HAP-1 (cell line): ENCODE measurements at regions not wholly inside any gene's neighbourhood (a gene's known extent, or its start where the extent isn't known, plus 50 kb on each side); places are given as distances from the start of the nearest gene placed in this dataset.

Experiments used
- DNase-seq, 2 experiments: peaks; one replicate each; pipeline ENCODE4 v3.0.0-alpha.2; 2016 to 2020; ENCODE audit warnings: low spot score in 2 of 2
- H3K27me3 ChIP-seq: fragments of 250-450 bp; sonication (Bioruptor Pico); 2 replicates; pipeline ENCODE4 v1.5.1; 2020; ENCODE audit warnings: low read depth, mild to moderate bottlenecking, moderate library complexity
- H3K36me3 ChIP-seq: fragments of 250-450 bp; sonication (Bioruptor Pico); replicated peaks from 2 replicates; pipeline ENCODE4 v1.5.1; 2020; ENCODE audit warnings: mild to moderate bottlenecking
- H3K4me1 ChIP-seq: fragments of 250-450 bp; sonication (Bioruptor Pico); 2 replicates; pipeline ENCODE4 v1.5.1; 2020; ENCODE audit warnings: mild to moderate bottlenecking
- H3K4me3 ChIP-seq: fragments of 250-450 bp; sonication (Bioruptor Pico); 2 replicates; pipeline ENCODE4 v1.5.1; 2020; ENCODE audit warnings: mild to moderate bottlenecking, moderate library complexity
- H3K9me3 ChIP-seq: fragments of 250-450 bp; sonication (Bioruptor Pico); 2 replicates; pipeline ENCODE4 v1.5.1; 2020; ENCODE audit warnings: mild to moderate bottlenecking, moderate library complexity
- in situ Hi-C: fragments of 300-500 bp; cut with MboI; formaldehyde crosslinking; loops from 3 replicates; pipeline ENCODE4 v1.14.3; 2020; ENCODE audit warnings: low sequenced_read_pairs, inconsistent platforms, mixed read lengths

- Histone ChIP-seq H3K4me3 (no peak overlapping the region), H3K36me3 (no peaks in the 10 kb centered on the region), H3K27me3 (no peaks in the 10 kb centered on the region), H3K4me1 (no peaks in the 10 kb centered on the region), H3K9me3 (no peaks in the 10 kb centered on the region)
- in situ Hi-C loops: no loop called here
- peak; percentile 45 to 71 for DNase-seq
Measured at GRCh38 chr3:28726840-28727239, 378.2 kb upstream of the AZI2 start.

GRCh38 chr3:28727307-28727706 is 378.7 kb upstream of the AZI2 start:
- Histone ChIP-seq H3K27me3 (no peaks in the 10 kb centered on the region), H3K4me3 (no peak overlapping the region), H3K9me3 (no peaks in the 10 kb centered on the region), H3K36me3 (no peaks in the 10 kb centered on the region), H3K4me1 (no peaks in the 10 kb centered on the region)
- no peak for DNase-seq
- in situ Hi-C loops: no loop called here

GRCh38 chr3:28738425-28738824 is 389.8 kb upstream of the AZI2 start:
- Histone ChIP-seq H3K9me3 (no peaks in the 10 kb centered on the region), H3K4me3 (no peak overlapping the region), H3K4me1 (no peaks in the 10 kb centered on the region), H3K36me3 (no peaks in the 10 kb centered on the region), H3K27me3 (no peaks in the 10 kb centered on the region; the same call in 1 of the 2 replicates)
- in situ Hi-C loops: no loop called here
- no peak for DNase-seq

- Histone ChIP-seq H3K9me3 (no peaks in the 10 kb centered on the region), H3K4me1 (no peaks in the 10 kb centered on the region), H3K4me3 (no peak overlapping the region), H3K27me3 (no peaks in the 10 kb centered on the region; the same call in 1 of the 2 replicates), H3K36me3 (no peaks in the 10 kb centered on the region)
- in situ Hi-C loops: no loop called here
- DNase-seq: no peak
Measured at GRCh38 chr3:28739647-28740046, 391.0 kb upstream of the AZI2 start.

- in situ Hi-C loops: no loop called here
- Histone ChIP-seq H3K4me3 (no peak overlapping the region), H3K9me3 (no peaks in the 10 kb centered on the region), H3K27me3 (no peaks in the 10 kb centered on the region; the same call in 1 of the 2 replicates), H3K36me3 (no peaks in the 10 kb centered on the region), H3K4me1 (no peaks in the 10 kb centered on the region)
- no peak for DNase-seq
Measured at GRCh38 chr3:28743271-28743670, 394.6 kb upstream of the AZI2 start.

- Histone ChIP-seq H3K4me1 (no peaks in the 10 kb centered on the region), H3K27me3 (no peaks in the 10 kb centered on the region; the same call in 1 of the 2 replicates), H3K4me3 (no peak overlapping the region), H3K36me3 (no peaks in the 10 kb centered on the region), H3K9me3 (no peaks in the 10 kb centered on the region)
- no peak for DNase-seq
- in situ Hi-C loops: no loop called here
Measured at GRCh38 chr3:28743831-28744230, 395.2 kb upstream of the AZI2 start.

GRCh38 chr3:28745436-28745835 is 396.8 kb upstream of the AZI2 start:
- DNase-seq: no peak
- H3K36me3 ChIP-seq: no peaks in the 10 kb centered on the region
- in situ Hi-C loops: no loop called here
- H3K27me3 ChIP-seq: no peaks in the 10 kb centered on the region
- no peak overlapping the region for H3K4me3 ChIP-seq
- no peaks in the 10 kb centered on the region for H3K4me1 ChIP-seq
- H3K9me3 ChIP-seq: no peaks in the 10 kb centered on the region

- H3K9me3 ChIP-seq: peaks cover 3% of the 10 kb centered on the region; the same call in 1 of the 2 replicates
- no peaks in the 10 kb centered on the region for H3K36me3 ChIP-seq
- in situ Hi-C loops: no loop called here
- no peak overlapping the region for H3K4me3 ChIP-seq
- peak in 1 of 2 experiments; percentile 8 for DNase-seq
- H3K27me3 ChIP-seq: no peaks in the 10 kb centered on the region
- H3K4me1 ChIP-seq: no peaks in the 10 kb centered on the region
Measured at GRCh38 chr3:28745916-28746617, 397.4 kb upstream of the AZI2 start.

- DNase-seq: no peak
- Histone ChIP-seq H3K36me3 (no peaks in the 10 kb centered on the region), H3K27me3 (no peaks in the 10 kb centered on the region), H3K4me1 (no peaks in the 10 kb centered on the region), H3K9me3 (peaks cover 4% of the 10 kb centered on the region; the same call in 1 of the 2 replicates), H3K4me3 (no peak overlapping the region)
- in situ Hi-C loops: no loop called here
Measured at GRCh38 chr3:28746990-28747389, 398.4 kb upstream of the AZI2 start.

- Histone ChIP-seq H3K9me3 (peaks cover 4% of the 10 kb centered on the region; the same call in 1 of the 2 replicates), H3K4me3 (no peak overlapping the region), H3K27me3 (no peaks in the 10 kb centered on the region), H3K4me1 (no peaks in the 10 kb centered on the region), H3K36me3 (no peaks in the 10 kb centered on the region)
- no peak for DNase-seq
- in situ Hi-C loops: no loop called here
Measured at GRCh38 chr3:28751864-28752263, 403.2 kb upstream of the AZI2 start.

- no peak overlapping the region for H3K4me3 ChIP-seq
- peaks cover 4% of the 10 kb centered on the region; the same call in 1 of the 2 replicates for H3K9me3 ChIP-seq
- no peaks in the 10 kb centered on the region for H3K4me1 ChIP-seq
- no peaks in the 10 kb centered on the region for H3K27me3 ChIP-seq
- in situ Hi-C loops: no loop called here
- no peak for DNase-seq
- H3K36me3 ChIP-seq: no peaks in the 10 kb centered on the region
Measured at GRCh38 chr3:28752290-28752689, 403.7 kb upstream of the AZI2 start.

- H3K4me3 ChIP-seq: no peak overlapping the region
- peaks cover under 1% of the 10 kb centered on the region; the same call in 1 of the 2 replicates for H3K9me3 ChIP-seq
- in situ Hi-C loops: no loop called here
- H3K4me1 ChIP-seq: no peaks in the 10 kb centered on the region
- no peaks in the 10 kb centered on the region for H3K27me3 ChIP-seq
- no peaks in the 10 kb centered on the region for H3K36me3 ChIP-seq
- DNase-seq: no peak
Measured at GRCh38 chr3:28756056-28756455, 407.4 kb upstream of the AZI2 start.

- H3K36me3 ChIP-seq: no peaks in the 10 kb centered on the region
- no peaks in the 10 kb centered on the region for H3K4me1 ChIP-seq
- no peaks in the 10 kb centered on the region for H3K9me3 ChIP-seq
- no peaks in the 10 kb centered on the region for H3K27me3 ChIP-seq
- H3K4me3 ChIP-seq: no peak overlapping the region
- DNase-seq: no peak
- in situ Hi-C loops: no loop called here
Measured at GRCh38 chr3:28758115-28758514, 409.5 kb upstream of the AZI2 start.

- Histone ChIP-seq H3K4me3 (no peak overlapping the region), H3K36me3 (no peaks in the 10 kb centered on the region), H3K4me1 (no peaks in the 10 kb centered on the region), H3K9me3 (no peaks in the 10 kb centered on the region), H3K27me3 (no peaks in the 10 kb centered on the region)
- no peak for DNase-seq
- in situ Hi-C loops: no loop called here
Measured at GRCh38 chr3:28761375-28761774, 412.8 kb upstream of the AZI2 start.

GRCh38 chr3:28765194-28765593 is 416.6 kb upstream of the AZI2 start:
- no peaks in the 10 kb centered on the region for H3K36me3 ChIP-seq
- H3K27me3 ChIP-seq: no peaks in the 10 kb centered on the region
- no peak for DNase-seq
- in situ Hi-C loops: no loop called here
- no peaks in the 10 kb centered on the region for H3K9me3 ChIP-seq
- H3K4me1 ChIP-seq: no peaks in the 10 kb centered on the region
- H3K4me3 ChIP-seq: no peak overlapping the region
